ENCODE measurements at regions not wholly inside any gene's neighbourhood (a gene's known extent, or its start where the extent isn't known, plus 50 kb on each side); places are given as distances from the start of the nearest gene placed in this dataset.

DNA sequence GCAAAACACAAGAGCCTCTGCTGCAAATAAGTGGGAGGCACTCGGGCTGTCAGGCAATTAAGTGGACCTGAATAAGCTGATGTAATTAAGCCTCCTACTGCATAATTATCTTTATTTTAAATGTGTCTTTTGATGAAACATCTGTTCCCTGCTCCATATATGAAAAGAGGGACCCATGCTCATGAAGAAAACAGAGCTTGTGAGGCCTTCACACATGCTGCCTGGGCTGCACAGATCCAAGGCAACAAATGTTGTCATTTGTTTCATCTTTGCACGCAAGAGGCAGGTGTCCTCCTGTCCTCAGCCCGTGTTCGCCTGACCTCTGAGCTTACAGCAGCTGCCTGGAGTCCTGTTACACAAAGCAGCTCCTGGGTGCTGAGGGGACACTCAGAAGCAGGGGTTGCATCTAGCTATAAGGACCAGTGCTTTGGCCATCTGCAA lies 381.1 kb downstream of the ZNF608 start:
- intact Hi-C loops (cut with micrococcal nuclease), result no loop called here
- H3K27ac ChIP-seq (ENCODE audit: low read depth in 1 of 2, low read length in 2 of 2), result no peak overlapping the region
- H3K9me3 ChIP-seq (replicated peaks in 1 of 2; ENCODE audit: control insufficient read depth in 1 of 2, insufficient read depth in 1 of 2, low read length in 2 of 2), result peaks cover 5 to 6% of the 10 kb centered on the region in 2 donors
- DNase-seq, result no peak
- H3K4me1 ChIP-seq (ENCODE audit: control insufficient read depth in 1 of 2, insufficient read depth in 2 of 2, low read length in 2 of 2), result no peaks in the 10 kb centered on the region
- WGBS (ENCODE audit: insufficient coverage), result 93% methylated on average over 3 of the region's 4 CpGs
- H3K79me2 ChIP-seq (ENCODE audit: insufficient read depth, low read length), result no peaks in the 10 kb centered on the region
- Mint-ChIP-seq H3K27ac (no peak overlapping the region), H3K4me1 (no peaks in the 10 kb centered on the region), H3K9me3 (peaks cover 2 to 20% (median 10%) of the 10 kb centered on the region in 7 donors), H3K4me3 (no peak overlapping the region), H3K36me3 (no peaks in the 10 kb centered on the region), H3K27me3 (ENCODE audit: low read depth in 3 of 3) (no peaks in the 10 kb centered on the region)
- no peaks in the 10 kb centered on the region for H4K20me1 ChIP-seq (ENCODE audit: insufficient read depth, low read length)
- no peak overlapping the region for H2AFZ ChIP-seq (ENCODE audit: insufficient read depth, low read depth, low read length, poor library complexity, severe bottlenecking)
- no peak overlapping the region for H3K9ac ChIP-seq (ENCODE audit: insufficient read depth, low read length, poor library complexity, severe bottlenecking)
- H3K36me3 ChIP-seq (replicated peaks in 1 of 2; ENCODE audit: control insufficient read depth in 1 of 2, insufficient read depth in 2 of 2, low read length in 2 of 2), result no peaks in the 10 kb centered on the region
- no peak for TF ChIP-seq CTCF (IDR thresholded peaks at IDR 0.05)
- H3K4me3 ChIP-seq (replicated peaks in 1 of 3; ENCODE audit: low read depth in 2 of 3, low read length in 3 of 3), result no peak overlapping the region
- H3K27me3 ChIP-seq (ENCODE audit: control insufficient read depth in 2 of 2, insufficient read depth in 2 of 2, low read length in 2 of 2), result no peaks in the 10 kb centered on the region
- H3K4me2 ChIP-seq (replicated peaks; ENCODE audit: extremely low read depth, low read length, poor library complexity, severe bottlenecking), result no peak overlapping the region

DNA sequence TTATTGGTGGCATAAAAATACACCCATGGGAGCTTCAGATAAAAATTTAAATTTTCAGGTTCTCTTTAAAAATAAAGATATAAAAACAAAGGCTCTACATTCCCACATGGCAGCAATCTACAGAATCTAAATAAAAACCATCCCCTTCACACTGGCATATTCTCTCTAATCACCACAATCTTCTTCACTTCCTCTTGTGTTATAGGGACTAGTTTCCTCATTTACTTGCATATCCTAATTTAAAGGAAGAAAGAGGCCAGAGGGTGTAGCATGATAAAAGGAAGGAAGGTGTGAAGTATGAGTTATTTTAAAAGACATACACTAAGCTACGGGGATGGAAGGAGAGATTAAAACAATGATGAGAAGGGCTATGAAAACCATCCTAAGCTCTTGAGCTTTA lies 390.5 kb downstream of the ZNF608 start:
- H3K27me3 Mint-ChIP-seq (ENCODE audit: low read depth in 3 of 3), result no peaks in the 10 kb centered on the region
- H3K27me3 ChIP-seq (ENCODE audit: control insufficient read depth in 2 of 2, insufficient read depth in 2 of 2, low read length in 2 of 2), result no peaks in the 10 kb centered on the region
- H2AFZ ChIP-seq (ENCODE audit: insufficient read depth, low read depth, low read length, poor library complexity, severe bottlenecking), result no peak overlapping the region
- no peak for DNase-seq
- H3K9me3 ChIP-seq (replicated peaks in 1 of 2; ENCODE audit: control insufficient read depth in 1 of 2, insufficient read depth in 1 of 2, low read length in 2 of 2), result peaks cover 0 to 8% of the 10 kb centered on the region in 2 donors
- no peak overlapping the region for H3K27ac ChIP-seq (ENCODE audit: low read depth in 1 of 2, low read length in 2 of 2)
- H3K4me2 ChIP-seq (replicated peaks; ENCODE audit: extremely low read depth, low read length, poor library complexity, severe bottlenecking), result no peak overlapping the region
- H3K4me3 Mint-ChIP-seq, result no peak overlapping the region
- no peaks in the 10 kb centered on the region for H3K79me2 ChIP-seq (ENCODE audit: insufficient read depth, low read length)
- WGBS (ENCODE audit: insufficient coverage), result no CpG with 5 or more reads among the region's 1 CpG
- H3K27ac Mint-ChIP-seq, result no peak overlapping the region
- H3K4me1 ChIP-seq (ENCODE audit: control insufficient read depth in 1 of 2, insufficient read depth in 2 of 2, low read length in 2 of 2), result no peaks in the 10 kb centered on the region
- H3K4me1 Mint-ChIP-seq, result no peaks in the 10 kb centered on the region
- no peaks in the 10 kb centered on the region for H3K36me3 ChIP-seq (replicated peaks in 1 of 2; ENCODE audit: control insufficient read depth in 1 of 2, insufficient read depth in 2 of 2, low read length in 2 of 2)
- intact Hi-C loops (cut with micrococcal nuclease), result no loop called here
- H3K4me3 ChIP-seq (replicated peaks in 1 of 3; ENCODE audit: low read depth in 2 of 3, low read length in 3 of 3), result no peak overlapping the region
- H4K20me1 ChIP-seq (ENCODE audit: insufficient read depth, low read length), result no peaks in the 10 kb centered on the region
- no peak overlapping the region for H3K9ac ChIP-seq (ENCODE audit: insufficient read depth, low read length, poor library complexity, severe bottlenecking)
- no peaks in the 10 kb centered on the region for H3K36me3 Mint-ChIP-seq
- H3K9me3 Mint-ChIP-seq, result peaks cover 11 to 21% (median 15%) of the 10 kb centered on the region in 7 donors
- no peak for TF ChIP-seq CTCF (IDR thresholded peaks at IDR 0.05)

Data from CD14-positive monocyte (primary cell).